Femur (tissue), 1 donor: ENCODE measurements at regions not wholly inside any gene's neighbourhood (a gene's known extent, or its start where the extent isn't known, plus 50 kb on each side); places are given as distances from the start of the nearest gene placed in this dataset.
"Not testable (repeated sequence)": the region's sequence is repeated elsewhere in the genome, so short reads cannot be mapped to it uniquely, and the experiment has no call there.

Experiments
- DNase-seq: peaks from one replicate; pipeline ENCODE4 v3.0.0-alpha.2; 2017

GRCh38 chr10:65219444-65219843 is 1698.2 kb downstream of the REEP3 start:
- no peak for DNase-seq

DNA sequence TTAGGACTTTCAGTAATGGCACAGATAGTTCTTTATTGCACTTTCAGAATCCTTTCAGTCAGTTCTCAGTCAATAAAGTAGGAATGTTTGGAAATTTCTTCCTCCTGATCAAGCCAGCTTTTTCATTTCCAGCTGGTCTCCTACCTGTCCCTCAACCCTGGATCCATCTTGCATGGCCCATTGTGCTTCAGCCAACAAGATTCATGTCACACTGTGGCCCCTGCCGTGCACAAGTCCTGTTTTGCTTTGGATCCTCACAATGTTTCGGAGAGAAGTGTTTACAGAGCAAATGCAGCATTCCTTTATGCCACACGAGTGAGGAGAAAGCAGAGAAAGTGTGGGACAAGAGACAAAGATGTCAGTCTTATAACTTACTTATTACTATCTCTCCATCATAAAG is 1694.7 kb upstream of the LRRTM3 start:
- no peak for DNase-seq

- no peak for DNase-seq
These were observed 1691.6 kb upstream of the LRRTM3 start for GRCh38 chr10:65234261-65234660.

- no peak for DNase-seq
These were observed 1690.6 kb upstream of the LRRTM3 start for GRCh38 chr10:65235266-65235665.

DNA sequence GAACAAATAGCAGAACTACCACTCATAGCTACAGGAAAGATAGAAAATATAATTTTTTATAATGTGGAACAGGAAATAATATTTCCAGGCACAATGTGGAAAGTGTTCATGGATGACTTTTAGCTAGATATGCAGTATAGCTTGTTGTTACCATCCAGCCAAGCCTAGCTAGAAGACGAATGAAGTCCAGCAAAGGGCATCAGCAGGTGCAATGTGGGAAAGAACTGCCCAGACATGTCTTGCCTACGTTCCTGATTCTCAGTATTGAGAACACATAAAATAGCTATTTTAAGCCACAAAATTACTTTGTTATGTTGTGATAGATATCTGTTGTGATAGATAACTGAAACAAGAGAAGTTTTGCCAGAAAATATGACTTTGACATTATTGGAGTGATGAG is 1690.0 kb upstream of the LRRTM3 start:
- DNase-seq = no peak

GRCh38 chr10:65265451-65265954 is 1660.3 kb upstream of the LRRTM3 start:
- no peak for DNase-seq

GRCh38 chr10:65269551-65269950 is 1656.3 kb upstream of the LRRTM3 start:
- DNase-seq = not testable (repeated sequence)

DNA sequence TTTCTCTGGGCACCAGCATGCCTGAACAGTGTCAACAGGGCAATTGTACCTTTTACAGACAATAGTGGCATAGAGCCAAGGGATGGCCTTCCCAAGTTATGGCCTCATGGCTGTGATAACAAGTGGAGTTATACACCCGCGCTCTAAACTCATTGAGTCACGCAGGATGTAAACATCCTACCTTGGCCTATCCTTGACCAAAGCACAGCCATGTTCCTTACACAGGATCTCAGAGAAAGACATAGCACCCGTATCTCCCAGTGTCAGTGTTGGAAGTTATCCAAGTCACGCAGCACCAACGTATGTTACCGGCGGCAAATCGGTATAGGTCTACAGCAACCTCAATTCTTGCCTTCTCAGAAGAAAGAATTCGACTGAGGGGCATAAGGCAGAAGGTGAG is 1654.9 kb upstream of the LRRTM3 start:
- no peak for DNase-seq

GRCh38 chr10:65273115-65273514 is 1652.7 kb upstream of the LRRTM3 start:
- DNase-seq = no peak

GRCh38 chr10:65275296-65275695 is 1650.5 kb upstream of the LRRTM3 start:
- DNase-seq = no peak

GRCh38 chr10:65284495-65285041 is 1641.3 kb upstream of the LRRTM3 start:
- DNase-seq = no peak

- not testable (repeated sequence) for DNase-seq
These were observed 1640.1 kb upstream of the LRRTM3 start for GRCh38 chr10:65285726-65286125.

- DNase-seq = no peak
These were observed 1634.5 kb upstream of the LRRTM3 start for GRCh38 chr10:65291286-65291685.

GRCh38 chr10:65292551-65292950 is 1633.3 kb upstream of the LRRTM3 start:
- DNase-seq = no peak

GRCh38 chr10:65294329-65294728 is 1631.5 kb upstream of the LRRTM3 start:
- DNase-seq = no peak

- no peak for DNase-seq
These were observed 1624.7 kb upstream of the LRRTM3 start for GRCh38 chr10:65301181-65301580.

GRCh38 chr10:65306201-65306600 is 1619.6 kb upstream of the LRRTM3 start:
- DNase-seq = no peak

GRCh38 chr10:65312876-65313275 is 1613.0 kb upstream of the LRRTM3 start:
- DNase-seq = no peak

DNA sequence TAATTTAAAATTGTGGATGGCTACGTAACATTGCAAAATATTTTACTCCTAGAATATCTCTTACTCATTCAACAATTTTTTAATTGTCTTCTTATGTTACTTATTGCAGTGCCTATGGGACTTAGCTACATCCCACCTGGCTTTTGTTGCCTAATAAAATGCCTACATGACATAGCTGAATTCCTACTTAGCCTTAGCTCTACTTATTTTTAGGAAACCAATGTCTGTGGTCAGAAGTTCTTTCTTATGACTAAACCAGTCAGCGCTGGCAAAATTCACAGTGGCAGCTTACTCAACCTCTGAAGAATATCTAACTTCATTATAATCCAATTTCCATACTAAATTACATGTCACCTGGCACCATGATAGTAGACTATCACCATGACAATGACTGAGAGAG is 1612.4 kb upstream of the LRRTM3 start:
- no peak for DNase-seq

DNA sequence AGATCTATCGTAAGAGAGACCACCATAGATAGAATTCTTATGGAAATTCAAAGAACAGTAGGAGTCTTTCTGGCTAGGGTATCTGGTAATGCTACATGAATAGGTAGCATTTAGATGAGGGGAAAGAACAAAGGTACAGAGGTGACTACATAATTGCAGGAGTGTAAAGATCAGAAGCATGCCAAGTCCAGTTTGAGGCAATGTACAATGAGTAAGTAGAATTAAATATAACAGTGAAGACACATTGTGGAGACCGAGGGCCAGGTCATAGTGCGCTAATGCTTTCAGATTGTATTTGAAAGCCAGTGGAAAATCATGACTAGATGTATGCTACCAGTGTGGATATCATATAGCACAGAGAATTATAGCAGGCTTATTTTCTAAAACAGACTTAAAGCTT is 1611.6 kb upstream of the LRRTM3 start:
- no peak for DNase-seq

GRCh38 chr10:65319493-65319892 is 1606.3 kb upstream of the LRRTM3 start:
- DNase-seq = no peak

DNA sequence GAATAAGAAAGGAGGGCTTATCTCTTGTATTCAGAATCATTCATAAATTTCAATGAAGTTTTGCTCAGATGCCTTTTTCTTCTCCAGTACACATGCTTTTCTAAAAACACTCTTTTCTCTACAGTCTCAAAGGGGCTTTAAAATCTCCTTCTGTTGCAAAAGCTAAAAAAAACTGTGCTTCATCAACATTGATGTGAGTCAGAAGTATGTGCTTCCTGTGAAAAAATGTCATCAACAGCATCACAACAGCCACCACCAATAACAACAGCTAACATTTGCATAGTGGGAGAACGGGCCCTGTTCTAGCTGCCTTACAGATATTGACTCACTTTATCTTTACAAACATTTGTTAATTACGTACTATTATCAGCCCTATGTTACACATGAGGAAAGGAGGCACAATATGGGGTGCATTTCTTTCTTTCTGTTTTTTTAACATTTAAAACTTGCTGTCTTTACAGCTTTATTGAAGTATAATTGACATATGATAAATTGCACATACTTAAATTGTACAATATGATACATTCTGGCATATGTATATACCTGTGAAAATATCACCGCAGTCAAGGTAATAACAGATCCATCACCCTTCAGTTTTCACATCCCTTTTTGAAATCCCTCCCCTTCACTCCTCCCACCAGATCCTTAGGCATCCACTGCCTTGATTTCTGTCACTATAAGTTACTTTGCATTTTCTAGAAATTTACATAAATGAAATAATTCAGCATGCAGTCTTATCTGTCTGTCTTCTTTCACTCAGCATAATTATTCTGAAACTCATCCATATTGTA is 1605.4 kb upstream of the LRRTM3 start:
- no peak for DNase-seq

- DNase-seq = no peak
These were observed 1602.0 kb upstream of the LRRTM3 start for GRCh38 chr10:65323802-65324201.

GRCh38 chr10:65325913-65326312 is 1599.9 kb upstream of the LRRTM3 start:
- DNase-seq = no peak

GRCh38 chr10:65328486-65328885 is 1597.3 kb upstream of the LRRTM3 start:
- DNase-seq = no peak
